Lower leg skin (tissue), 3 donors: ENCODE measurements at regions not wholly inside any gene's neighbourhood (a gene's known extent, or its start where the extent isn't known, plus 50 kb on each side); places are given as distances from the start of the nearest gene placed in this dataset.

Experiments used
- CTCF ChIP-seq, 3 donors: fragments of 450-650 bp; IDR thresholded peaks; one replicate each; pipeline ENCODE4 v1.5.1; 2016; ENCODE audit warnings: antibody characterized with exemption in 3 of 3, mild to moderate bottlenecking in 3 of 3, moderate library complexity in 2 of 3
- POLR2A ChIP-seq, 2 donors: fragments of 450-650 bp; IDR thresholded peaks; one replicate each; pipeline ENCODE4 v1.6.1; 2016 to 2017; ENCODE audit warnings: antibody characterized with exemption in 2 of 2, mild to moderate bottlenecking in 1 of 2, moderate library complexity in 1 of 2

- TF ChIP-seq CTCF (IDR thresholded peaks at IDR 0.05) = no peak
- TF ChIP-seq POLR2A (IDR thresholded peaks at IDR 0.05) = no peak
Measured at GRCh38 chr6:150514806-150515380, 84.8 kb upstream of the PLEKHG1 start.
